Kidney (tissue), 13 donors: ENCODE measurements at regions not wholly inside any gene's neighbourhood (a gene's known extent, or its start where the extent isn't known, plus 50 kb on each side); places are given as distances from the start of the nearest gene placed in this dataset.

Source experiments
- DNase-seq, 5 donors: peaks; one replicate each; pipeline ENCODE4 v3.0.0-alpha.2; 2013 to 2020
- FAIRE-seq: peaks from 2 replicates; lab custom pipeline; 2012; peaks lifted over from hg19 to GRCh38; lab: Jason Lieb, UNC
- H3K27ac ChIP-seq, 2 donors: one replicate each; pipeline ENCODE4 v1.7.0; 2013; ENCODE audit warnings: low read depth in 2 of 2, low read length in 2 of 2, inconsistent platforms in 1 of 2
- H3K27me3 ChIP-seq: one replicate; pipeline ENCODE4 v1.7.1; 2013; ENCODE audit warnings: low read length, inconsistent platforms; ENCODE audit not compliant: control insufficient read depth, insufficient read depth
- H3K36me3 ChIP-seq, 3 donors: one replicate each; pipeline versions ENCODE4 v1.7.0 to v1.7.1; 2013; ENCODE audit warnings: low read length in 3 of 3, control low read depth in 1 of 3, inconsistent platforms in 1 of 3; ENCODE audit not compliant: insufficient read depth in 3 of 3, control insufficient read depth in 2 of 3
- H3K4me1 ChIP-seq, 3 donors: one replicate each; pipeline versions ENCODE4 v1.7.0 to v1.7.1; 2013; ENCODE audit warnings: low read length in 3 of 3, inconsistent platforms in 1 of 3, low read depth in 1 of 3; ENCODE audit not compliant: control insufficient read depth in 2 of 3, insufficient read depth in 2 of 3
- H3K4me3 ChIP-seq, 3 donors: one replicate each; pipeline versions ENCODE4 v1.7.0 to v1.8.1; 2013; ENCODE audit warnings: low read length in 3 of 3, control low read depth in 1 of 3, inconsistent platforms in 1 of 3
- H3K9ac ChIP-seq, 3 donors: one replicate each; pipeline versions ENCODE4 v1.7.0 to v1.7.1; 2013; ENCODE audit warnings: low read length in 3 of 3, control low read depth in 1 of 3, inconsistent platforms in 1 of 3
- H3K9me3 ChIP-seq, 3 donors: one replicate each; pipeline versions ENCODE4 v1.7.0 to v1.7.1; 2013; ENCODE audit warnings: low read length in 3 of 3, control low read depth in 1 of 3, inconsistent platforms in 1 of 3; ENCODE audit not compliant: control insufficient read depth in 2 of 3, insufficient read depth in 1 of 3
- intact Hi-C: fragments of 100-400 bp; cut with DNase I; formaldehyde crosslinking; loops from one replicate; pipeline ENCODE4 v1.11.1; 2022
- TF ChIP-seq, protein P1 (sequence below): IDR thresholded peaks from 3 replicates; pipeline ENCODE4 v1.5.1; 2012; ENCODE audit warnings: mild to moderate bottlenecking, moderate library complexity, borderline replicate concordance; ENCODE audit not compliant: insufficient read depth; ENCODE audit errors: extremely low read depth
- donor health status: control.
- donor health status: control.
- donor health status: control.
- donor health status: control.
- donor health status: control.
- donor health status: DM: yes; HTN: yes; CAD: no.
- donor health status: Normal renal cell carcinoma (clear cell type).

DNA sequence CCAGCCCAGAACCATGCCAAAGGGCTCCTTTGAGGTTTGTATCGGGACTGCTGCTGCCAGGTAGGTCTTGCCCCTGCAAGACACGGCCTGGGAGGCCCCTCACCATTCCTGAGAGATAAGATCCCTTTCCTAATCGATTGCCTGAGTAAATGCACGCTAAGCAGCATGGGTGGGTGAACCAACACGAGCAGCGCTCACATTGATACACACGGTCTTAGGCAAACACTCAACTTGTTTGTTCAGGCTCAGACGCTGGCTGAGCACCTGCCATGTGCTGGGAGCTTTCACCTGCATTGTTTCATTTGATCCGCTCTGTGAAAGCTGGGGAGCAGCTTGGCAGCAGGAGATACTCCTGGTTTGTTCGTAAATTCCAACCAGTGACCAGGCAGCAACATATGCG is 76.9 kb upstream of the NEURL1B start:
- TF ChIP-seq, protein P1, sequence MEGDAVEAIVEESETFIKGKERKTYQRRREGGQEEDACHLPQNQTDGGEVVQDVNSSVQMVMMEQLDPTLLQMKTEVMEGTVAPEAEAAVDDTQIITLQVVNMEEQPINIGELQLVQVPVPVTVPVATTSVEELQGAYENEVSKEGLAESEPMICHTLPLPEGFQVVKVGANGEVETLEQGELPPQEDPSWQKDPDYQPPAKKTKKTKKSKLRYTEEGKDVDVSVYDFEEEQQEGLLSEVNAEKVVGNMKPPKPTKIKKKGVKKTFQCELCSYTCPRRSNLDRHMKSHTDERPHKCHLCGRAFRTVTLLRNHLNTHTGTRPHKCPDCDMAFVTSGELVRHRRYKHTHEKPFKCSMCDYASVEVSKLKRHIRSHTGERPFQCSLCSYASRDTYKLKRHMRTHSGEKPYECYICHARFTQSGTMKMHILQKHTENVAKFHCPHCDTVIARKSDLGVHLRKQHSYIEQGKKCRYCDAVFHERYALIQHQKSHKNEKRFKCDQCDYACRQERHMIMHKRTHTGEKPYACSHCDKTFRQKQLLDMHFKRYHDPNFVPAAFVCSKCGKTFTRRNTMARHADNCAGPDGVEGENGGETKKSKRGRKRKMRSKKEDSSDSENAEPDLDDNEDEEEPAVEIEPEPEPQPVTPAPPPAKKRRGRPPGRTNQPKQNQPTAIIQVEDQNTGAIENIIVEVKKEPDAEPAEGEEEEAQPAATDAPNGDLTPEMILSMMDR = no peak
- DNase-seq (peak in 1 of 5 donors; percentile 29), FAIRE-seq (no peak)
- intact Hi-C loops = no loop called here
- H3K4me3 ChIP-seq = no peak overlapping the region
- H3K4me1 ChIP-seq = no peaks in the 10 kb centered on the region
- H3K9me3 ChIP-seq = no peaks in the 10 kb centered on the region
- H3K9ac ChIP-seq = no peak overlapping the region
- H3K27me3 ChIP-seq = no peaks in the 10 kb centered on the region
- H3K27ac ChIP-seq = no peak overlapping the region
- H3K36me3 ChIP-seq = no peaks in the 10 kb centered on the region

DNA sequence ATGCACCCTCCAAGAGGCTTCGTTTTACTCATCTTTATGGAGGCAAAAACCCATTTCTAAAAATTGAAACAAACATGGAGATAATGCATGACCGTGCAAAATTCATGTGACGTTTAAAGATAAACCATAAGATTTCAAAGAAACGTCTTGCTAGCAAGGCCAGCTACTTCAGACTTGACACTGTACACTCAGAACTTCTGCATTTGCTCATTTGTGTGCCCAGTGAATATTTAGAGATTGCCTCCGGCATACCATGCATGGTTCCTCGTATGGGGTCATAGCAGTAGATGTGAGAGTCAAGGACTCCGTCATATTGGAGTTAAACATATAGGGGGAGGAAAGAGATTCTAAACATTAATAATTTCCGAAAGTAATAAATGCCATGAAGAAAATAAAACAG is 78.6 kb upstream of the NEURL1B start:
- intact Hi-C loops = no loop called here
- no peak overlapping the region for H3K9ac ChIP-seq
- FAIRE-seq (no peak), DNase-seq (no peak)
- no peak overlapping the region for H3K27ac ChIP-seq
- H3K4me1 ChIP-seq = peaks cover 0 to 9% (median 4%) of the 10 kb centered on the region in 3 donors
- TF ChIP-seq, protein P1 = no peak
- no peaks in the 10 kb centered on the region for H3K36me3 ChIP-seq
- H3K9me3 ChIP-seq = no peaks in the 10 kb centered on the region
- H3K4me3 ChIP-seq = no peak overlapping the region
- no peaks in the 10 kb centered on the region for H3K27me3 ChIP-seq

DNA sequence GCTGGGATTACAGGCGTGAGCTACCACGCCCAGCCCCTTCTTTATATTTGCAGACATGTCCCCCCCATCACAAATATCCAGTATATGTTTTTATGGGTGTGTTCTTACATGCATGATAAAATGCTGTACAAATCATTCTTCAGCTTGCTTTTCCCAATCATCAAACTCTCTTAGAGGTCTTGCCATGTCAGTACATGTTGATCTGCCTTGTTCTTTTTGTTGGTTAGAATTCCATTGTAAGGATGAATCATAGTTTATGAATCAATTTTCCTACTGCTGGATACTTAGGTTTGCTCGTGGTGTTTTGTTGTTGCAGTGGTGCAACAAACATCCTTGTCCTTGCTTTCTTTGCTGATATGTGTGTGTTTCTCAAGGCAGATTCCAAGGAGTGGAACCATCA is 79.9 kb upstream of the NEURL1B start:
- Histone ChIP-seq H3K4me3 (no peak overlapping the region), H3K27me3 (no peaks in the 10 kb centered on the region), H3K36me3 (no peaks in the 10 kb centered on the region), H3K9me3 (no peaks in the 10 kb centered on the region), H3K4me1 (peaks cover 0 to 9% (median 6%) of the 10 kb centered on the region in 3 donors), H3K9ac (no peak overlapping the region), H3K27ac (no peak overlapping the region)
- no peak for DNase-seq
- FAIRE-seq = no peak
- TF ChIP-seq, protein P1 = no peak
- intact Hi-C loops = no loop called here
